Stimulated activated naive CD8-positive, alpha-beta T cell treated with anti-CD3 and anti-CD28 coated beads, Interleukin-15, Interleukin-2, amounts not matched to agents 100 U/mL and 50 U/mL, for 24 hours (primary cell): ENCODE measurements at regions not wholly inside any gene's neighbourhood (a gene's known extent, or its start where the extent isn't known, plus 50 kb on each side); places are given as distances from the start of the nearest gene placed in this dataset.

Source experiments
- ATAC-seq: fragments of 150-1000 bp; cut with Tn5 transposase; one replicate; pipeline ENCODE4 v1.10.0; 2021
- DNase-seq: peaks from one replicate; pipeline ENCODE4 v3.0.0; 2021

DNA sequence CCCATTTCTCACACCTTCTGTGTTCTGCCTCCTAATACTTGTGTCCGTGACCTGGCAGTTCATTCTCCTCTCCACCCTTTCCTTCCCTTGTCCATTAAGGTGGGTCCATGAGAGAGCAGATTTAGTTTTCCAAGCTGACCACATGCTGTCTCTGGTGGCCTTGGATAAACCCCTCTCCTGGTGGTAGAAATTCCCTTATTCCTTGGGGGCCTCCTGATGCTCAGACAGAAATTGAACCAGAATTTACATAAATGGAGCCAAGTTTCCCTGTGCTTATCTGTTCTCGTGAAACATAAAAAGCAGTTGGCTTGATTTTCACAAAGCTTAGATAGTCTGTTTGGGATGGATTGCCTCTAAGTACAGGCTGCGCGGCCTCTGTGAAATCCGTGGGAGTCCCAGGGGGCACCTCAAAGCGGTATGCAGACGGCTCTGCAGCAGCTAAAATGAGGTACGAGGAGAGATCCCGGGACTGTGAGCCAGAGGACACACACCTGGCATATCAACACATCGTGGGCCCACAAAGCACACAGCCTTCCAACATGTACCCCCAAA lies 101.0 kb upstream of the NMNAT3 start:
- DNase-seq (no peak), ATAC-seq (no peak)

DNA sequence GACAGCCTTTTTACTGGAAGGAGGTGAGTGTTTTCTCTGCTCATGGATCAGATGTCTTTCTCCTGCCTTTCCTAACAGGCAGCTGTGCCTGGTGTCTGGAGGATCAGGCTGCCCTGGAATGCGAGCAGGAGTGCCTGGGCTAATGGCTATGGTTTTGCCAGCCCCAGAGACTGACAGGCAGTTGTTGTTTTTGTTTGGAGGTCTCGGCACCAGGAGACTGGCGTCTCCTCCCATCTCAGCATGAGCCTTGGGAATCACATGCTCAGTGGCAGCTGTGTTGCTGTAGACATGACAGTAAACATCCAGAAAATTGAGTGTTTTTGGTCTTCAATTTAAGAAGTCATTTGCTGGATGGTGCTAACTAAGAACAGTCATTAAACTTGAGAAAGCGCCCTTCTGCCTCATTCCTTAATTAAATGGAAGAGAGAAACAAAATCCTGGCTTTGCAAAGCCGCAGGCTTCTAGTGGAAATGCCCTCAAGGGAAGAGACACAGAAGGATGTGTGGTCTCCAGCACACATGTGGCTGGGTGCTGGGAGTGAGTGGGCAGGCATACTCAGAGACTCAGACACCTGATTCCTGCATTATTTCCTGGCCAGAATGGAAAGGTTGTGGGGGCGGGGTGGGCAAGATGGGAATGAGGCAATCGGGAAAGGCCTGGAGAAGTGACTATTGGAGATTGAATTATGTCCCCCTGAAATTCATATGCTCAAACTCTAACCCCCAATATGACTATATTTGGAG lies 97.0 kb upstream of the NMNAT3 start:
- DNase-seq (no peak), ATAC-seq (no peak)

DNA sequence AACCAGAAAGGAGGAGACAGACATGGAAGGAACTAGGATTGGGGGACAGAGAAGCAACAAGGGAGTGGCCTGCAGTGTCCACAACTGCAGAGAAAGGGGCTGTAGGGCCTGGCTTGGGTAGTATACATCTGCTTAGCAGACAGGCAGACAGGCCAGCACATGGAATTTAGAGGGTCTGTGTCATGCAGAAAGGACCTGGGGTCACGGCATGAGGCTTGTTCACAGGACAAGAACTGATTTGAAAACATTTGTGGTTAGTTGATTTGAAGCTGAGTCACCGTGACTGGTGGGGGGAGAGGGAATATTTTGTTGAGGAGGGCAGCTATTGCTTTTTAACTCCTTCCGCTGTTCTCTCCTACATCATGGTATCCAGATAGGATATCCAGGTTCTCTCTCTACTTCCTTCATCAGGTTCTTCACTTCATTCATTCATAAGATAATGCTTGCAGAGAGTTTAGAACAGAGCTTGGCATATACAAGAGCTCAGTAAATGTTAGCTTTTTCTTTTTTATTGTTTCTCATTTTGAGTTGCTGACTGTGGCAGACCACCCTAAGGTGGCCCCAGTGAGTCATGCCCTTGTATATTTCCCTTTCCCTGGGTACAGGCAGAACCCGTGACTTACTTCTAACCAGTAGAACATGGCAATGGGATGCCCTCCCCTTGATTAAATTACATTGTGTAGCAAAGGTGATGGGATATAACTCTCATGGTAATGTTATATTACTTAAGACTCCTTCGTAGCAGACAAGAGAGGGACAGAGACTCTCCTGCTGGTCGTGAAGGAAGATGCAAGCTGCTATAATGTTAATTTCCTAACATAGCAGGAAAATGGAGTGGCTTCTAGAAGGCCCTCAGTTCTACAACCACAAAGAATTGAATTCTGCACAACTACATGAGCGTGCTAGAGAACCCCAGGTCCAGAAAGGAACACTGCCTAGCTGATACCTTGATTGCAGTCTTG lies 95.0 kb upstream of the NMNAT3 start:
- no peak for DNase-seq
- ATAC-seq, result no peak

DNA sequence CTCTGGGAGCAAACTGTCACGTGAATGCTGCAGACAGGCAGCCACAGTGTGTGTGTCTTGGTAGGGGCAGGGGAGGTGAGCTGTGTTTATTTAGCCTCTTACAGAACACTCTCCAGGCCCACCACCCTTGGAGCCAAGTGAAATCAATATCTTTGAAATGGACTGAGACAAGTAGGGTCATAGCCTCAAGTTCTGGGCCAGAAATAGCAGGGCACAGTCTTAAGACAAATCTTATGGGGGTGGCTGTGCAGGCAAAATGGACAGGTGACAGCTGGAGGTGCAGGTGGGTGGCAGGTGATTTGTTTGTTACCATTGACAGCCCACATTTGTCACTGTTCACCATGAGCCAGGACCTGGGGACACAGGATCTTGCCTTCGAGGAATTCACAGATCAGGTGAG lies 93.6 kb upstream of the NMNAT3 start:
- DNase-seq (no peak), ATAC-seq (no peak)

DNA sequence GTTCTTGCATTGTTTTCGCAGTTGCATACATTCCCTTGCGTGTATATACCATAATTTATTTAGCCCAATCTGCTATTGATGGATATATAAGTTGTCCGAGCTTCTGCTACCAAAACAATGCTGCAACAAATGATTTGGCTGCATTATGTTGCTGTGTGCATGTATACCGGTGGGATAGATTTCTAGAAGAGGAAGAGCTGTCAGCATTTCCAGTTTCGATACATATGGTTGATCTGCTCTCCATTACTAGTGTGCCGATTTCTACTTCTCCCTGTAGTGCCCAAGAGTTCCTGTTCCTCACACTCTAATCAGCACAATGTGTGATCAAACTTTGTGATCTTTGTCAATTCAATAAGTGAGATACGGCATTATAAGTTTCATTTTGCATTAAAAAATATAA lies 92.8 kb upstream of the NMNAT3 start:
- DNase-seq, result no peak

DNA sequence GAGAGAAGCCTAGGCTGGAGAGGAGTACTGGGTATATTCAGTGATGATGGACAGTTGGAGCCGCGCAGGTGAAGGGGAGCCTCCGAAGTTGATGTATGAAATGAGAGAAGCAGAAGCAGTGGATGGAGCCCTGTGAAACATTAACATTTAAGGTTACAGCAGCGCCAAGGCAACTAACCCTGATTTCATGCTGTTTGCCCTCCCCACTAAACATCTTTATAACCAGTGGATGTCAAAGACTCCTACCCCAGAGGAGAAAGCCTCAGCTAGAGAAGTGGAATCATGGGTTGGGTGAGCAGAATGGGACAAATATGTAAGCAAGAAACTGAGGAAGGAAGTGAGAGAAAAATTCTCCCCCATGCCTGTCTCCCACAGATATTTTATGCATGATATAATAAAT lies 92.0 kb upstream of the NMNAT3 start:
- no peak for DNase-seq
- no peak for ATAC-seq

More for the DNA sequence above, 92.8 kb upstream of the NMNAT3 start:
- ATAC-seq, result no peak

DNA sequence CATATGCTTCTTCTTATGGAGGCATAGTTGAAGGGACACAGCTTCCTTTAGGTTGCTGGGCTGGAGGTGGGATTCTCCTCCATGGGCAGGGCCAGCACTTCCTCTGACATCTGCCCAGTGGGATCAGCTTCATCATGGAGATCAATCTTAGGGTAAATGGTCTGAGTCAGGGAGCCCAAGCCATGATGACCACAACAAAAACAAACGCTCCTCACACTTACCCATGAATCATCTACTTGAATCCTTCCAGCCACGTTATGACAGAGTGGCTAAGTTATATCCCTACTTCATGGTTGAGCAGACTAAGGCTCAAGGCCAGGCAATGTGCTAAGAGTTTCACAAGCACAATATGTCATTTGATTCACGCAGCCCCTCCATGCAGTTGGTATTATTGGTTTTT lies 87.2 kb upstream of the NMNAT3 start:
- DNase-seq, result no peak
- no peak for ATAC-seq

DNA sequence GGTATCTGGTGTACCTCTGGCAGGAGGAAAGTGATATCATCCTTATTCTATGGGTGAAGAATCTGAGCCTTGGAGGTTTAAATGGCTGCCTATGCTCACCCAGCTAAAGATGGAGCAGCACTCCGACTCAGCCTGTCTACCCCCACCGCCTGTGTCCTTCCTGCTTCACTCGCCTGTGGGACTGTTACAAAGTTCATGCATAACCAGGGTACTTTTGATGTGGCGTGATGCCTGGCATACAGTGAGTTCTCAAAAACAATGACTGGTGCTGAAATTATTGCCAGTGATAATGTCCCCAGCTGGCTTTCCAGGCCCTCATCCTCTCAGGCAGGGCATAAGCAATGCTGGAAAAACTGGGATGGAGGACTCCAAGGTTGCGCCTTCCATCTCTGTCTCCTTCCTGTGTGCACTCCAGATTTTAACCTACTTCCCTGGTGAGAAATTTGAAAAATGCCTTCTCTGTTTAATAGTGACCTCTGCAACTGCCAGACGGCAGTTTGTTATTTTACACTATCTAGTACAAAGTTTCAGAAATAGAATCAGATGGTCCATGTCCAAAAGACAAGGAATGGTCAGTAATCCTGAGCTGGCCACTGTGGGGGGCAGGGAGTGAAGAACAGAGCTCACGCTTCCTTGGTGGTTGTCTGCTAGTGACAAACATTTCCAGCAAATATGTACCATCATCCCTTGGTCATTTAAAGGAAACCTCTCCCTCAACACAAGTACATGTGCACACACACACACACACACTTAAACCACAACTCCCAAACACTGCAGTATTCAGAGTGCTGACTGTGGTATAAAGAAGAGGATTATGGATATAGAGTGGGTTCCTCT lies 86.5 kb upstream of the NMNAT3 start:
- DNase-seq, result no peak

DNA sequence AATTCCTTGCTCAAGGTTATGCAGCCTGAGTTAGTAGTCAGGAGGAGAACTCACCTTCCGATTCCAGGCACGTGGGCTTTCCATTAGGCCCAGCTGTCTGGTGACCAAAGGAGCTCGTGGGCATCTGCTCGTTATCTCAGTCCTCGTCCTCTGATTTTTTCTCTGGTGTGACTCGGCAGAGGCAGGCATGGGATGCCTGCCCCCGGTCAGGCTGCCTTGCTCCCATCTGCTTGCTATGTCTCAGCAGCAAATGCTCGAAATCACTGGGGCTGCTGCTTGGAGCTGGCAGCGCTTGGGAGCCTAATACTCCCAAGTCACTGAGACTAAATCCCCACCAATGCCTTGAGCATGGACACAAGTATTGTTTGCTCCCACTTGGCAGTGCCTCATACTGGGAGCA lies 84.5 kb upstream of the NMNAT3 start:
- ATAC-seq (no peak), DNase-seq (no peak)

More for the DNA sequence above, 86.5 kb upstream of the NMNAT3 start:
- ATAC-seq, result peak; percentile 47

DNA sequence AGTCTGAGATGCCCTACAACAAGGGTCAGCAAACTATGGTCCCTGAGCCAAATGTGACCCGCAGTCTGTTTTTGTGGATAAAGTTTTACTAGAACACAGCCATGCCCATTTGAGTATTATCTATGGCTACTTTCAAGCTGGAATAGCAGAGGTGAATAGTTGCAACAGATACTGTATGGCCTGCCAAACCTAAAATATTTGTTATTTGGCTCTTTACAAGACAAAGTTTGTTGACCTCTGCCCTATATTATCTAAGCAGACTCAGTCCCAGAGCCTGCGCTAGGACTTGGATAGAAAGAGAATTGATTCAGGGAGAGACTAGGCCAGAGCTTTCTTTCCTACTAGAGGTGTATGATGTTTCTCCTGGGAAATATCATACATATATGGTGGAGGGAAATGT lies 81.7 kb upstream of the NMNAT3 start:
- no peak for ATAC-seq
- DNase-seq, result no peak

DNA sequence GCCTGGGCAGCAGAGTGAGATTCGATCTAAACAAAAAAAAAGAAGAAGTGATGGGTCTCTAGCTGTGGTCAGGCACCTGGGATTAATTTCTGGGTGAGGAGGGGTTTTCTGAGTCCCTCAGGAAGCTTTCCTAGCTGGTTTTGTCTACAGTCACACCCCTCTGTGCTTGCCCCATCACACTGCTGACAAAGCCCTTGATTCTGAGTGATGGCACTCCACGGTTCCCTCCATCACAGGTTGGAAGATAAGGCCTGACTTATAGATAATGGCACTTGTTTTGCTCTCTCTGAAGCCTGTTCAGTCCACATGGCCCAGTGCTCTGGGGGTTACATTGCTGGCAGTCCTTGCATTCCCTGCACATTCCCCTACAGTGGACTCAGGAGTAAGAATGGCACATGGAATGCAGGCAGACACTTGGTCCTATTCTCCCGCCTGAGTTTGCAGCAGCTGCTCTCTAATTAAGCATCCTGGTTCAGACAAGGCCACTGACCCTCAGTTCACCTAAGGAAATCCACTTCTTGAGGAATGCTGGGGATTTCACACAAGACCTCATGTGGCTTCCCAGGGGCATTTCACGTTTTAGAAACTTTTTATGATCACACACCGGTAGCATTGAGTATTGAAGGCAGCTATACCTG lies 81.0 kb upstream of the NMNAT3 start:
- no peak for DNase-seq

DNA sequence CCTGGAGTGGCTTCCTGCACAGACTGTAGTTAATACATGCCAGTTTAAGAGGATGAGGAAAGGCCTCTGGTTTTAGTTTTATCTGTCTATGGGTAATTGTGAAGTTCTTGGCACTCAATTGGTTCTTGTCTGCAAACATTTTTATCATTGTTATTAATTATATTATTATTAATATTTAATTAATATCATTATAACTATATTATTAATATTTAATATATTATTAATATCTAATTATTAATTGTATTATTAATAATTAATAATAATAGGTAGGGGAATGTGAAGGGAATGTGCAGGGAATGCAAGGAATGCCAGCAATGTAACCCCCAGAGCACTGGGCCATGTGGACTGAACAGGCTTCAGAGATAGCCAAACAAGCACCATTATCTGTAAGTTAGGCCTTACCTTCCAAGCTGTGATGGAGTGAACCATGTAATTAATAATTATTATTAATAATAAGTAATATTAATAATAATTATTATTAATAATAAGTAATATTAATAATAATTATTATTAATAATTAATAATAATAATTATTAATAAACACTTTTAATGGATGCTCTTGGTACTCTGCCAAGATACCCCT lies 79.8 kb upstream of the NMNAT3 start:
- no peak for DNase-seq
- no peak for ATAC-seq

More for the DNA sequence above, 81.0 kb upstream of the NMNAT3 start:
- ATAC-seq, result no peak

DNA sequence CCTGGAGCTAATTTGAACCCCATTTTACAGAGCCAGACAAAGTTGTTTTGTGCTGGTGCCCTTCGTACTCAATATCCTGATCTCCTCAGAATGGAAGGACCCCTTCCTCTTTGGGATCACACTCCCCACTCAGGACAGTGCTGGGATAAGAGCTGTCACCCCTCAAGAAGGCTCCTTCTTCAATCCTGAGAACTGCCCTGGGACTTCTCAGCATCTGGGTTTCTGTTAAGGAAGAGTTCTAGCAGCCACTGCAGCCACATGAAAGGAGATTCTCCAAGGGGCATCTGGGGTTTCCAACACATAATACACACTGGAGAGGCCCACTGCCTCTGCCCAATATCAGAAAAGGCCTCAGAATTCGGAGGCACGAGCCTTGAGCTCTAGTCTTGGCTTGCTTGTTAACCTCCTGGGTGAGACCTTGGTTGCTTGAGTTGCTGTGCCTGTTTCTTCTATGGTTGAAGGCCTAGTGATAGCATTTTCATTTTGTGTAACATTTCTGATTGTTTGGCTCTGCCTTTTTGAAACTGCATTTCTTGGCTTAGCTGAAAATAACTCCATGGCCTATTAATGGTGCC lies 78.8 kb upstream of the NMNAT3 start:
- ATAC-seq (no peak), DNase-seq (no peak)

DNA sequence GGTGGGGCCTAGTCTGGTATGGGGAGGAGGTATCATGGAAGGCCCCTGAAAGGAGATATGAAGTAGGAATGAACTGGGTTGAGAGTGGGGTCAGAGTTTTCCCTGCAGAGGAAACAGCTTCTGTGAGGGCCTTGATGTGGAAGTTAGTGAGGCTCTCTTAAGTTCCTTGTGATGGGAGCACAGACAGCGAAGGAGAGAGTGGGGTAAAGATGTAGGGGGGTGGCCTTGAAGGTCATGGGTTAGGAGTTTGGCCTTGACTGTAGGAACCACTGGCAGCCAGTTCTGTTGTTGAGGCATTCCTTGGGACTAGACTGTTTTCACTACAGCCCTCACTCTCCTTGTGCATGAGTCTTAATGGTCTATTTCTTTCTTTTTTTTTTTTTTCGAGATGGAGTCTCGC lies 77.8 kb upstream of the NMNAT3 start:
- ATAC-seq, result no peak

DNA sequence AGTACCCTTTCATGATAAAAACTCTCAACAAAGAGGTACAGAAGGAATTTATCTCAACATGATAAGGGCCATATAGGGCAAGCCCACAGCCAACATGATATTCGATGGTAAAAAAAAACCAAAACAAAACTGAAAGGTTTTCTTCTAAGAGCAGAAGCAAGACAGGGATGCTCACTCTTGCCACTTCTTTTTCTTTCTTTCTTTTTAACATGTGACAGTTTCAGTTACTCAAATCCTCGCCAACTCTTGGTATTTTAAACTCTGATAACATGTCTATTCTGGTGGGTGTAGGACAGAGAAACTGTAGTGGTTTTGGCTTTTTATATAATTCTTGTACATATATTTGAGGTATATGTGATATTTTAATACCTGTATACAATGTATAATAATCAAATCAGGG lies 74.0 kb upstream of the NMNAT3 start:
- ATAC-seq, result no peak
- DNase-seq, result no peak

More for the DNA sequence above, 77.8 kb upstream of the NMNAT3 start:
- DNase-seq, result no peak

DNA sequence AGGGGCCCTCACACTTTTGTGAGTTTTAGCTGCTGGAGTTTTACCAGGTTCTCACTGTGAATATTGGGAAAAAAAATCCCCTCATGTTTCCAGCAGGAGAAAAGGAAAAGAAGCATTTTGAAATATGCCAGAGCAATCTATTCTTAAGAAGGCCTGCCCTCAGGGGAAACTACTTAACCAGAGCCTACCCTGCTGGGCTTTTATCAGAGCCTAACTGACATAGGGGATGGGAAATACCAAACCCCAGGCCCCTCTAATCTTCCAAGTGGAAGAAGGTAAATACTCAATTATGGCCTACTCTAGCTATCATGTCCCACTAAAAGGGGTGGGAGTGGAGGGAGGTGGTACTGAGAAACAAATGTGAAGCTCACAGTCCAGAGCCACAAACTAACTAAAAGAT lies 68.7 kb upstream of the NMNAT3 start:
- ATAC-seq, result no peak
- DNase-seq, result no peak

DNA sequence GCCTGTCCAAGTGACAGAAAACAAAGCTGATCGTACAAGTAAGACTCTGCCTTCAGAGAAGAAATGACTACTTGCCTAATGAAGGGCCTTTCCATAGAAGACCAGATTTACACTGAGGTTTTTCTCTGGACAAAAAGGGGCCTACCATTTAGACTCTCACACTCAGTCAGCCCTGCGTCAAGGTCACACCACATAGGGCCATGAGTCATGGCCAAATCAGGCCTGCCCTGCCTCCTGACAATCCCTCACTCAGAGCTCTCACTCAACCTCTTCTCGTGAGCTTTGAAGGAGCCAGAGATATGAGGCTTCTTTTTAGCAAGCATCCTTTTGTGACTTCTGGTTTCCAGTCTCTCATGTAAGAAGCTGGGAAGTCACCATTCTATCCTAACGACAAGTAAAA lies 68.1 kb upstream of the NMNAT3 start:
- ATAC-seq, result no peak
- no peak for DNase-seq

DNA sequence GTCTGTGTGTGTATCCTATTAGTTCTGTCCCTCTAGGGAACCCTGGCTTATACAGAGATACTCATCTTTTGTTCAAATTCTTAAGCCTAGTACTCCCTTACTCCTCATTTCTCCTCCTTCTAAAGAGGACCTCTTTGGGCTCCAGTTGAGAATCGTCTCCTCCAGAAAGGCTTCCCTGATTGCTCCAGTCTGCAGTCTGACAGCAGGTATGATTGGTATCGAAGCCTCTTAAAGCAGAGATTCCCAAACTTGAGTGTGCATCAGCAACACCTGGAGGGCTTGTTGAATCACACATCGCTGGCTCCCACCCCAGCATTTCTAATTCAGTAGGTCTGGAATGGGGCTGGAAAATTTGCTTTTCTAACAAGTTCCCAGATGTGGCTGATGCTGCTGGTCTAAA lies 60.9 kb upstream of the NMNAT3 start:
- ATAC-seq (no peak), DNase-seq (no peak)

DNA sequence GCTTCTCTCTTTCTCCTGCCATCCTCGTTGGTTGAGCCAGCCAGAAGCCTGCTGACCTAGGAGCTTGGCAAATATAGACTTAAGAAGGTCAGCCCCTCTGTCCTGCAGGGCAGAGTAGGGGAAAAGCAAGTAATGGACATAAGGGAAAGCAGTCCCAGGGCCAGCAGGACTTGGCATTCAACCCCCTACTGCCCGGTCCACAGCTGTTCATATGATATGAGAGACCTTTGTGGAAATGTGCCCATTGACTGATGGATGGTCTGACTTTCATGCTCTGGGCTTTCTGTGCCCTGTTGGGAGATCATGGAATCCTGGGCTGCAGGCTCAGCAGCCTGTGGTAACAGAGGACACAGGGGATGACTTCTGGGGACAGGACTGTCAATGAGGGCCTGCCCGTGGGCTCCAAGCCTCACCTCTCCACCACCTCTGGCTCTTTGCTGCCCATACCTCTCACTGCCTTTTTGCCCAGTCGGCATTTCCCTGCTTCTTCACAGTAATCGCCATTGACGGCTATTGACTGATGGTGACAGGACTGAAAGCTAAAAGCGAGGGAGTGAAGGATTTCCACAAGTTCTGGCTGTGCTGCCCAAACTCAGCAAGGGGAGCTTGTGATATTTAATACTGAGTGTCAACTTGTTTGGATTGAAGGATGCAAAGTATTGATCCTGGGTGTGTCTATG lies 60.0 kb upstream of the NMNAT3 start:
- no peak for DNase-seq
- no peak for ATAC-seq

DNA sequence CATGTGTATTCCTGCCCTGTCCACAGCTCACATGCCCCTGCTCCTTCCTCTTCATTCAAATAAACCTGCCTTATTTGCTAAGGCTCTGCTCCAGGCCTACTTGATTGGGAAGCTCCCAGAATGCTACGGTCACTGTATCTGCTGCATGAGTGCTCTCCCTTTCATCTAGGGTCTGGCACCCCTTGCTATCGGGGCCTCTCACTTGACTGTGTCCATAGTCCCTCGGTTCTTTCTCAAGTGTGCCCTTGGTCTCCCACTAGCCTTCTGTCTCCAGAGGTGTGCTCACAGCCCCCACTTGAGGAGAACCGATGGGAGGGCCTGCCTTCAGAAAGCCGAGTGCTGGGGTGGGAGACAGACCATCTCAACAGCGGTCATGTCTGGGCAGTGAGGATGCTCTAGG lies 57.4 kb upstream of the NMNAT3 start:
- DNase-seq, result no peak
- no peak for ATAC-seq
